Right lobe of liver (tissue), 6 donors: ENCODE measurements at regions not wholly inside any gene's neighbourhood (a gene's known extent, or its start where the extent isn't known, plus 50 kb on each side); places are given as distances from the start of the nearest gene placed in this dataset.

Experiments used
- ATAC-seq, 4 donors: fragments of 200-7000 bp; cut with Tn5 transposase; one replicate each; pipeline ENCODE4 v1.9.1; 2020; ENCODE audit warnings: mild to moderate bottlenecking in 4 of 4, moderate library complexity in 4 of 4
- DNase-seq, 3 donors: peaks; one replicate each; pipeline ENCODE4 v3.0.0-alpha.2; 2020
- H3K27ac ChIP-seq, 3 donors: fragments of 200-600 bp; one replicate each; pipeline ENCODE4 v1.8.0; 2022
- H3K27me3 ChIP-seq, 2 donors: fragments of 200-600 bp; one replicate each; pipeline ENCODE4 v1.8.0; 2022
- H3K36me3 ChIP-seq, 4 donors: fragments of 200-600 bp; sonication (generic) in 1 of 4; one replicate each; pipeline versions ENCODE4 v1.5.1 to v1.8.0; 2017 to 2022; ENCODE audit warnings: control low read depth in 1 of 4
- H3K4me1 ChIP-seq, 4 donors: fragments of 200-600 bp; sonication (generic) in 1 of 4; one replicate each; pipeline versions ENCODE4 v1.5.1 to v1.8.0; 2017 to 2022; ENCODE audit warnings: control low read depth in 1 of 4
- H3K4me3 ChIP-seq, 3 donors: fragments of 200-600 bp; one replicate each; pipeline ENCODE4 v1.8.0; 2022
- H3K9me3 ChIP-seq, 4 donors: fragments of 200-600 bp; sonication (generic) in 1 of 4; one replicate each; pipeline versions ENCODE4 v1.5.1 to v1.8.0; 2017 to 2022; ENCODE audit warnings: control low read depth in 1 of 4
- POLR2A ChIP-seq: fragments of 450-650 bp; IDR thresholded peaks from one replicate; pipeline ENCODE4 v1.6.1; 2017; ENCODE audit warnings: antibody characterized with exemption, mild to moderate bottlenecking
- WGBS: methylation state at CpG from one replicate; pipeline ENCODE4 v1.1.6; 2018; ENCODE audit warnings: low coverage, low lambda C conversion rate; ENCODE audit not compliant: insufficient coverage; ENCODE audit errors: missing lambda C conversion rate; 5-methylcytosine and 5-hydroxymethylcytosine counted together
- intact Hi-C, 2 donors: fragments of 100-400 bp; cut with DNase I; formaldehyde crosslinking; loops; one replicate each; pipeline versions ENCODE4 v1.11.2 to v1.14.1; 2022
- TF ChIP-seq, protein P1 (sequence below), 4 donors: fragments of 200-600 bp in 3 of 4; fragments of 450-650 bp in 1 of 4; IDR thresholded peaks; one replicate each; pipeline versions ENCODE4 v1.5.1 to v1.8.0; 2016 to 2022; ENCODE audit warnings: antibody characterized with exemption in 4 of 4, mild to moderate bottlenecking in 2 of 4
- donor health status: DM: no; HTN: yes; CAD: no.
- donor health status: DM: no; HTN: no; CAD: no.
- donor health status: DM: no; HTN: no; CAD: no.
- donor health status: DM: no; HTN: yes; CAD: no.
- donor health status: DM: no; HTN: yes; CAD: no.

DNA sequence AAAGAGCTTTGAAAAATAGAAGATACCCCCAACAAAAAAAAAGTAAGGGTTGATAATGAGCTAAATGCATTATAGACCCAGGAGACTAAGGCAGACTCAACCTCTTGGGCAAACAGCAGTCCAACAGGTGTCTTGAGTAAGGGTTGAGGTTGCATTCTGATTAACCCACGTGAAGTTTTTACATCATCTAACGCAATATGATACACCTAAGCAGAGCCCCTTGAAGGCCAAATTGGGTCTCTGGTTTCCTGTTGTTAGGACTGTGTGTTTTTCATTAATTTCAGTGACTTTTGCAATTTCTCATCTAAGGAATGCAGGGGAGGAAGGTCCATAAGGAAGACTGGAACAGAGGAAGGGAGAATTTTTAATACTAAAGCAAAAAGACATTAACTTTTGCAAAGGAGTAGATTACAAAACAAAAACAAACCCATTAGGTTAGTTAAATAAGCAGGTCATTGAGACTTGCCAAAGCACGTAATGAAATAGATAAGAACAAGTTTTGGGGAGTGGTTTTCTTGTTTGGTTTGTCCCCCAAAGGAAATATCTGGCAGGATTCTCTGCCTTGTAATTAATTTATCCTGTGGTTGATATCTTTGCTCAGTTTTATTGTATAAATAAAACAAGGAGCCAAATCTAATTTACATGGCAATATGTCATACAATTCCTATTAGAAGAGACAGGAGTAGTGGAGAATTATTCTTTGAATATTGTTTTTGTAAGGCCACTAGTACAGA lies 244.3 kb downstream of the ETAA1 start:
- 29% methylated on average over 3 of the region's 3 CpGs for WGBS
- H3K9me3 ChIP-seq: no peaks in the 10 kb centered on the region

DNA sequence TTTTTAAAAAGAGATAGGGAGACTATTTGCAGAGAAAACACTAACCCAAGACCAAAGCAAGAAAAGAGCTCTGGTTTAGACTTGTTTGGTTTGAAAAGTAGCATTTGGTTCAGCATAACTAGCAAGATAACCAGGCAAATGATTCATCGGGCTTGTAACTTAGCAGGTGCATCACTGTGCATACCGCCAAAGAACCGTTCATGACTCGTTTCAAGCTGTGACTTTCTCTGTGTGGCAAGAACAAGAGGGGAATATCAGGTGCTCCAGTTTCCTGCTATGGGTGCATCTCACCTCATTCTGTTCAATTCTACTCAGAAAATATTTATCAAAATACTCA lies 244.9 kb downstream of the ETAA1 start:
- H3K4me1 ChIP-seq: no peaks in the 10 kb centered on the region
- H3K27me3 ChIP-seq: no peaks in the 10 kb centered on the region
- ATAC-seq (no peak), DNase-seq (no peak)
- WGBS: 5% methylated on average over 4 of the region's 4 CpGs
- TF ChIP-seq, protein P1, sequence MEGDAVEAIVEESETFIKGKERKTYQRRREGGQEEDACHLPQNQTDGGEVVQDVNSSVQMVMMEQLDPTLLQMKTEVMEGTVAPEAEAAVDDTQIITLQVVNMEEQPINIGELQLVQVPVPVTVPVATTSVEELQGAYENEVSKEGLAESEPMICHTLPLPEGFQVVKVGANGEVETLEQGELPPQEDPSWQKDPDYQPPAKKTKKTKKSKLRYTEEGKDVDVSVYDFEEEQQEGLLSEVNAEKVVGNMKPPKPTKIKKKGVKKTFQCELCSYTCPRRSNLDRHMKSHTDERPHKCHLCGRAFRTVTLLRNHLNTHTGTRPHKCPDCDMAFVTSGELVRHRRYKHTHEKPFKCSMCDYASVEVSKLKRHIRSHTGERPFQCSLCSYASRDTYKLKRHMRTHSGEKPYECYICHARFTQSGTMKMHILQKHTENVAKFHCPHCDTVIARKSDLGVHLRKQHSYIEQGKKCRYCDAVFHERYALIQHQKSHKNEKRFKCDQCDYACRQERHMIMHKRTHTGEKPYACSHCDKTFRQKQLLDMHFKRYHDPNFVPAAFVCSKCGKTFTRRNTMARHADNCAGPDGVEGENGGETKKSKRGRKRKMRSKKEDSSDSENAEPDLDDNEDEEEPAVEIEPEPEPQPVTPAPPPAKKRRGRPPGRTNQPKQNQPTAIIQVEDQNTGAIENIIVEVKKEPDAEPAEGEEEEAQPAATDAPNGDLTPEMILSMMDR (IDR thresholded peaks at IDR 0.05): no peak
- TF ChIP-seq POLR2A: no peak
- H3K9me3 ChIP-seq: no peaks in the 10 kb centered on the region
- no peak overlapping the region for H3K27ac ChIP-seq
- no peak overlapping the region for H3K4me3 ChIP-seq
- no peaks in the 10 kb centered on the region for H3K36me3 ChIP-seq
- intact Hi-C loops: no loop called here

More for the DNA sequence above, 244.3 kb downstream of the ETAA1 start:
- no peak for ATAC-seq
- TF ChIP-seq, protein P1 (IDR thresholded peaks at IDR 0.05): no peak
- no peak for TF ChIP-seq POLR2A
- Histone ChIP-seq H3K4me1 (no peaks in the 10 kb centered on the region), H3K27me3 (no peaks in the 10 kb centered on the region), H3K36me3 (no peaks in the 10 kb centered on the region), H3K4me3 (no peak overlapping the region), H3K27ac (no peak overlapping the region)
- DNase-seq: no peak
- intact Hi-C loops: no loop called here

DNA sequence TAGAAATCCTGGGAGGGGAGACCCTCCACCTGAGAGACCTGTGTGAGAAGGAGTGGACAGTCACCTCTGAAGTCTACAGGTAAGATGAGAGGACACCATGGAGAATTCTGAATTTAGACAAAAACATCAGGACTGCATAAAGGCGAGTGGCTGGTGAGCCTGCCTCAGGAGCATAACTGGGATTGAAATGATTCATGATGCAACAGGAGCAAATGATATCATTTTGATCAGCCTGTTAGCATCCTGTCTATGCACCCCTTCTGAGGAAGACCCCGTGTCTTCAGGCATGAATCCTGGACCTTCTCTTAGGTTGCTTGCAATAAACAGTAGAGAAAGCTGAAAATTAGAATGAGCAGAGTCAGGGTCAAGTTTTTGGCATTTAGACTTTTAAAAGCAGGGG lies 245.8 kb downstream of the ETAA1 start:
- no peak overlapping the region for H3K27ac ChIP-seq
- WGBS: 25% methylated on average over 2 of the region's 2 CpGs
- no peaks in the 10 kb centered on the region for H3K9me3 ChIP-seq
- no peaks in the 10 kb centered on the region for H3K27me3 ChIP-seq
- H3K4me1 ChIP-seq: no peaks in the 10 kb centered on the region
- no peak overlapping the region for H3K4me3 ChIP-seq
- ATAC-seq (no peak), DNase-seq (no peak)
- no peaks in the 10 kb centered on the region for H3K36me3 ChIP-seq
- TF ChIP-seq, protein P1 (IDR thresholded peaks at IDR 0.05): no peak
- TF ChIP-seq POLR2A: no peak
- intact Hi-C loops: no loop called here

DNA sequence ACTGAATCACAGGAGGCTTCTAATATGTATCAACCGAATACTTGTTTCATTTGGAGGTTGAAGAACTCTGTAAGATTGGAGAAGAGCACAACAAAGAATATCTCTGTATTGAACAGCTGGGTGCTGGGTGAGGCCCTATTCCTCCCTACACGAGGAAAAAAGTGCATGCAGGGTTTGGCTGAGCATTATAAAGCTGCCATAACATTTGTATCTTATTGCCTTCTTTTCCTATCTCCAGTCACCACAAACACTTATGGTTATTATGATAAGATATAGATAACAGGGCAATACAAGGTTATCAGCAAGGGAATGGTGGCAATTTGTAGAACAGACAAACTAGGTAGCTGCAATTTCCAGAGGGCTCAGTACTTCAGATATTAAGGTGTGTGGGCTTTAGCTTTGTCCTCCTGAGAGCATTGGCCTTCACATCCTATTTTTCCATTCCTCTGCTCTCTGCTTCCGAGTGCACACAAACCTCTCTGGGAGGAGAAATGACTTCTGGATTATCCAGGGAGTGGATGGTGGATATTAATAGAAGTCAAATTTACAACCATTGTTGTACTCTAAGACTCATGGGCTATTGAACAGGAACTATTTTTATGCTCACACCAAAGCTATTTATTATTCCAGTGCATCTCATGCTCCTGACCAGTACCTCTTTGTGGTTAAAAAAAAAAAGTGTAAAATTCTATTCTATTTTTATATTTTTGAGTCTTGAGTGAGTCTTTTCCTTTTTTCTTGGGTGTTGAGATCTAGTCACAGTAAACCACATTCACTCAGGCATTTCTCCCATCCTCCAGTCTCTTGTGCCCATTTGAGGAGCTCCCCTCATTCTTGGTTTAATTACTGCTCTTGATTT lies 248.4 kb downstream of the ETAA1 start:
- DNase-seq (no peak), ATAC-seq (no peak)
- no peak overlapping the region for H3K27ac ChIP-seq
- H3K4me3 ChIP-seq: no peak overlapping the region
- intact Hi-C loops: no loop called here
- H3K9me3 ChIP-seq: no peaks in the 10 kb centered on the region
- H3K4me1 ChIP-seq: no peaks in the 10 kb centered on the region
- H3K36me3 ChIP-seq: no peaks in the 10 kb centered on the region
- WGBS: 40% methylated on average over 3 of the region's 3 CpGs
- H3K27me3 ChIP-seq: no peaks in the 10 kb centered on the region
- no peak for TF ChIP-seq POLR2A
- TF ChIP-seq, protein P1 (IDR thresholded peaks at IDR 0.05): no peak
